ENCODE measurements at regions not wholly inside any gene's neighbourhood (a gene's known extent, or its start where the extent isn't known, plus 50 kb on each side); places are given as distances from the start of the nearest gene placed in this dataset.

DNA sequence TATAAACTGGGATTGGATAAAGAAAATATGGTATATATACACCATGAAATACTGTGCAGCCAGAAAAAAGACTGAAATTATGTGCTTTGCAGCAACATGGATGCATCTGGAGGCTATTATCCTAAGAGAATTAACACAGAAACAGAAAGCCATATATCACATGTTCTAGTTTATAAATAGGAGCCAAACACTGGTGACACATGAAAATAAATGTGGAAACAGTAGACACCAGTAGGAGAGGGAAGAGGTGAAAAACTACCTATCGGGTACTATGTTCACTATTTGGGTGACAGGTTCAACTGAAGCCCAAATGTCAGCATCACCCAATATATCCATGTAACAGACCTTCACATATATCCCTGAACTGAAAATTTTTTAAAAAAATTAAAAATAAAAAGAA lies 725.1 kb downstream of the C4orf33 start:
- no peak overlapping the region for H2AFZ ChIP-seq (ENCODE audit: low read length)
- H3K79me2 ChIP-seq (ENCODE audit: control insufficient read depth, insufficient read depth, low read length) = no peaks in the 10 kb centered on the region
- no peak for TF ChIP-seq EZH2 (IDR thresholded peaks at IDR 0.05; ENCODE audit: low read length, missing control alignments)
- TF ChIP-seq, protein P1, sequence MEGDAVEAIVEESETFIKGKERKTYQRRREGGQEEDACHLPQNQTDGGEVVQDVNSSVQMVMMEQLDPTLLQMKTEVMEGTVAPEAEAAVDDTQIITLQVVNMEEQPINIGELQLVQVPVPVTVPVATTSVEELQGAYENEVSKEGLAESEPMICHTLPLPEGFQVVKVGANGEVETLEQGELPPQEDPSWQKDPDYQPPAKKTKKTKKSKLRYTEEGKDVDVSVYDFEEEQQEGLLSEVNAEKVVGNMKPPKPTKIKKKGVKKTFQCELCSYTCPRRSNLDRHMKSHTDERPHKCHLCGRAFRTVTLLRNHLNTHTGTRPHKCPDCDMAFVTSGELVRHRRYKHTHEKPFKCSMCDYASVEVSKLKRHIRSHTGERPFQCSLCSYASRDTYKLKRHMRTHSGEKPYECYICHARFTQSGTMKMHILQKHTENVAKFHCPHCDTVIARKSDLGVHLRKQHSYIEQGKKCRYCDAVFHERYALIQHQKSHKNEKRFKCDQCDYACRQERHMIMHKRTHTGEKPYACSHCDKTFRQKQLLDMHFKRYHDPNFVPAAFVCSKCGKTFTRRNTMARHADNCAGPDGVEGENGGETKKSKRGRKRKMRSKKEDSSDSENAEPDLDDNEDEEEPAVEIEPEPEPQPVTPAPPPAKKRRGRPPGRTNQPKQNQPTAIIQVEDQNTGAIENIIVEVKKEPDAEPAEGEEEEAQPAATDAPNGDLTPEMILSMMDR (conservative IDR thresholded peaks at IDR 0.05 in 1 of 2, IDR thresholded peaks at IDR 0.05 in 1 of 2; ENCODE audit: low read depth in 1 of 2, low read length in 2 of 2) = no peak
- DNase-seq (ENCODE audit: low read depth in 2 of 2) = no peak
- H3K9me3 ChIP-seq (ENCODE audit: control insufficient read depth, insufficient read depth, low read depth, low read length) = no peaks in the 10 kb centered on the region
- no peaks in the 10 kb centered on the region for H3K27me3 ChIP-seq (ENCODE audit: control insufficient read depth, insufficient read depth, low read length)
- no peaks in the 10 kb centered on the region for H4K20me1 ChIP-seq (ENCODE audit: control insufficient read depth, extremely low read depth, insufficient read depth, low read length)
- no peak overlapping the region for H3K4me3 ChIP-seq (replicated peaks in 1 of 4; ENCODE audit: control extremely low read depth in 1 of 4, insufficient read depth in 1 of 4, low read depth in 3 of 4, low read length in 4 of 4)
- no peaks in the 10 kb centered on the region for H3K4me1 ChIP-seq (ENCODE audit: control insufficient read depth, extremely low read depth, insufficient read depth, low read length)
- no peaks in the 10 kb centered on the region for H3K36me3 ChIP-seq (ENCODE audit: control insufficient read depth, insufficient read depth, low read length)
- no peak overlapping the region for H3K4me2 ChIP-seq (ENCODE audit: extremely low read depth, insufficient read depth, low read length)
- H3K9ac ChIP-seq (ENCODE audit: insufficient read depth, low read length) = no peak overlapping the region
- no peak overlapping the region for H3K27ac ChIP-seq (ENCODE audit: insufficient read depth, low read length)

GRCh38 chr4:129821963-129822362 lies 726.0 kb downstream of the C4orf33 start:
- Histone ChIP-seq H3K9me3 (ENCODE audit: control insufficient read depth, insufficient read depth, low read depth, low read length) (no peaks in the 10 kb centered on the region), H3K4me3 (replicated peaks in 1 of 4; ENCODE audit: control extremely low read depth in 1 of 4, insufficient read depth in 1 of 4, low read depth in 3 of 4, low read length in 4 of 4) (no peak overlapping the region), H2AFZ (ENCODE audit: low read length) (no peak overlapping the region), H3K9ac (ENCODE audit: insufficient read depth, low read length) (no peak overlapping the region), H3K79me2 (ENCODE audit: control insufficient read depth, insufficient read depth, low read length) (no peaks in the 10 kb centered on the region), H3K27me3 (ENCODE audit: control insufficient read depth, insufficient read depth, low read length) (no peaks in the 10 kb centered on the region), H4K20me1 (ENCODE audit: control insufficient read depth, extremely low read depth, insufficient read depth, low read length) (no peaks in the 10 kb centered on the region), H3K4me2 (ENCODE audit: extremely low read depth, insufficient read depth, low read length) (no peak overlapping the region), H3K36me3 (ENCODE audit: control insufficient read depth, insufficient read depth, low read length) (no peaks in the 10 kb centered on the region), H3K27ac (ENCODE audit: insufficient read depth, low read length) (no peak overlapping the region), H3K4me1 (ENCODE audit: control insufficient read depth, extremely low read depth, insufficient read depth, low read length) (no peaks in the 10 kb centered on the region)
- TF ChIP-seq, protein P1 (conservative IDR thresholded peaks at IDR 0.05 in 1 of 2, IDR thresholded peaks at IDR 0.05 in 1 of 2; ENCODE audit: low read depth in 1 of 2, low read length in 2 of 2) = no peak
- TF ChIP-seq EZH2 (IDR thresholded peaks at IDR 0.05; ENCODE audit: low read length, missing control alignments) = no peak
- no peak for DNase-seq (ENCODE audit: low read depth in 2 of 2)

- Histone ChIP-seq H3K9me3 (ENCODE audit: control insufficient read depth, insufficient read depth, low read depth, low read length) (no peaks in the 10 kb centered on the region), H3K4me3 (replicated peaks in 1 of 4; ENCODE audit: control extremely low read depth in 1 of 4, insufficient read depth in 1 of 4, low read depth in 3 of 4, low read length in 4 of 4) (no peak overlapping the region), H3K79me2 (ENCODE audit: control insufficient read depth, insufficient read depth, low read length) (no peaks in the 10 kb centered on the region), H3K27ac (ENCODE audit: insufficient read depth, low read length) (no peak overlapping the region), H3K4me1 (ENCODE audit: control insufficient read depth, extremely low read depth, insufficient read depth, low read length) (no peaks in the 10 kb centered on the region), H4K20me1 (ENCODE audit: control insufficient read depth, extremely low read depth, insufficient read depth, low read length) (no peaks in the 10 kb centered on the region), H3K27me3 (ENCODE audit: control insufficient read depth, insufficient read depth, low read length) (no peaks in the 10 kb centered on the region), H3K9ac (ENCODE audit: insufficient read depth, low read length) (no peak overlapping the region), H3K36me3 (ENCODE audit: control insufficient read depth, insufficient read depth, low read length) (no peaks in the 10 kb centered on the region), H3K4me2 (ENCODE audit: extremely low read depth, insufficient read depth, low read length) (no peak overlapping the region), H2AFZ (ENCODE audit: low read length) (no peak overlapping the region)
- peak in 1 of 2 donors; percentile 30 for DNase-seq (ENCODE audit: low read depth in 2 of 2)
- no peak for TF ChIP-seq EZH2 (IDR thresholded peaks at IDR 0.05; ENCODE audit: low read length, missing control alignments)
- TF ChIP-seq, protein P1 (conservative IDR thresholded peaks at IDR 0.05 in 1 of 2, IDR thresholded peaks at IDR 0.05 in 1 of 2; ENCODE audit: low read depth in 1 of 2, low read length in 2 of 2) = no peak
Observed at GRCh38 chr4:129822701-129823100, 726.7 kb downstream of the C4orf33 start.

All from fibroblast of lung (primary cell).